Tibial nerve (tissue), 3 donors: ENCODE measurements at regions not wholly inside any gene's neighbourhood (a gene's known extent, or its start where the extent isn't known, plus 50 kb on each side); places are given as distances from the start of the nearest gene placed in this dataset.

Experiments
- CTCF ChIP-seq, 5 experiments: fragments of 200-600 bp in 3 of 5; fragments of 450-650 bp in 2 of 5; sonication (generic) in 3 of 5; IDR thresholded peaks; one replicate each; pipeline ENCODE4 v1.5.1; 2016 to 2019; ENCODE audit warnings: antibody characterized with exemption in 5 of 5, mild to moderate bottlenecking in 3 of 5, moderate library complexity in 2 of 5
- POLR2A ChIP-seq, 2 donors: fragments of 450-650 bp; IDR thresholded peaks; one replicate each; pipeline ENCODE4 v1.6.1; 2017; ENCODE audit warnings: antibody characterized with exemption in 2 of 2, mild to moderate bottlenecking in 2 of 2, moderate library complexity in 2 of 2

- TF ChIP-seq POLR2A (IDR thresholded peaks at IDR 0.05) (no peak), CTCF (IDR thresholded peaks at IDR 0.05) (no peak)
Observed at GRCh38 chr12:131221061-131221956, 267.6 kb downstream of the ADGRD1 start.
